Osteoblast (primary cell): ENCODE measurements at regions not wholly inside any gene's neighbourhood (a gene's known extent, or its start where the extent isn't known, plus 50 kb on each side); places are given as distances from the start of the nearest gene placed in this dataset.

Experiments used
- DNase-seq: peaks from one replicate; pipeline ENCODE4 v3.0.0; 2011; ENCODE audit warnings: low spot score, mixed read lengths; ENCODE audit not compliant: insufficient read length; ENCODE audit errors: missing footprints
- H2AFZ ChIP-seq: 2 replicates; pipeline ENCODE4 v1.6.0; 2011; ENCODE audit warnings: mild to moderate bottlenecking, low read length
- H3K27ac ChIP-seq: 2 replicates; pipeline ENCODE4 v1.5.1; 2011; ENCODE audit warnings: mild to moderate bottlenecking, low read depth, low read length, moderate library complexity
- H3K27me3 ChIP-seq: 2 replicates; pipeline ENCODE4 v1.6.0; 2012; ENCODE audit warnings: mild to moderate bottlenecking, control low read depth, inconsistent platforms, low read length, moderate library complexity; ENCODE audit not compliant: insufficient read depth
- H3K36me3 ChIP-seq: 2 replicates; pipeline ENCODE4 v1.5.1; 2011; ENCODE audit warnings: mild to moderate bottlenecking, low read length, control low read depth, moderate library complexity; ENCODE audit not compliant: insufficient read depth
- H3K4me1 ChIP-seq: 2 replicates; pipeline ENCODE4 v1.5.1; 2011; ENCODE audit warnings: mild to moderate bottlenecking, low read length, control low read depth, moderate library complexity; ENCODE audit not compliant: insufficient read depth
- H3K4me2 ChIP-seq: 2 replicates; pipeline ENCODE4 v1.6.0; 2011; ENCODE audit warnings: mild to moderate bottlenecking, low read length; ENCODE audit not compliant: insufficient read depth
- H3K4me3 ChIP-seq: fragments of 200-600 bp; sonication (generic); 3 replicates; pipeline ENCODE4 v1.5.1; 2012; ENCODE audit warnings: mild to moderate bottlenecking, low read length, inconsistent platforms; ENCODE audit not compliant: insufficient read depth
- H3K79me2 ChIP-seq: 2 replicates; pipeline ENCODE4 v1.6.0; 2012; ENCODE audit warnings: mild to moderate bottlenecking, low read length, control low read depth, inconsistent platforms; ENCODE audit not compliant: insufficient read depth
- H3K9me3 ChIP-seq: 2 replicates; pipeline ENCODE4 v1.5.1; 2011; ENCODE audit warnings: low read depth, low read length, control low read depth
- H4K20me1 ChIP-seq: 2 replicates; pipeline ENCODE4 v1.6.0; 2012; ENCODE audit warnings: mild to moderate bottlenecking, low read length, control low read depth; ENCODE audit not compliant: insufficient read depth
- CTCF ChIP-seq: IDR thresholded peaks from 2 replicates; pipeline ENCODE4 v1.5.1; 2011; ENCODE audit warnings: mild to moderate bottlenecking, low read depth, low read length, moderate library complexity; ENCODE audit errors: extremely low read depth

- Histone ChIP-seq H2AFZ (no peak overlapping the region), H3K79me2 (peaks cover 92% of the 10 kb centered on the region), H3K36me3 (peaks cover 16% of the 10 kb centered on the region), H3K4me1 (peaks cover 65% of the 10 kb centered on the region), H3K4me3 (no peak overlapping the region), H3K4me2 (peak overlapping the region; percentile 77), H3K9me3 (no peaks in the 10 kb centered on the region), H3K27ac (peak overlapping the region; percentile 52), H4K20me1 (peaks cover under 1% of the 10 kb centered on the region), H3K27me3 (no peaks in the 10 kb centered on the region)
- DNase-seq = no peak
- no peak for TF ChIP-seq CTCF
Observed at GRCh38 chr14:71592361-71592760, 339.9 kb upstream of the RGS6 start.

DNA sequence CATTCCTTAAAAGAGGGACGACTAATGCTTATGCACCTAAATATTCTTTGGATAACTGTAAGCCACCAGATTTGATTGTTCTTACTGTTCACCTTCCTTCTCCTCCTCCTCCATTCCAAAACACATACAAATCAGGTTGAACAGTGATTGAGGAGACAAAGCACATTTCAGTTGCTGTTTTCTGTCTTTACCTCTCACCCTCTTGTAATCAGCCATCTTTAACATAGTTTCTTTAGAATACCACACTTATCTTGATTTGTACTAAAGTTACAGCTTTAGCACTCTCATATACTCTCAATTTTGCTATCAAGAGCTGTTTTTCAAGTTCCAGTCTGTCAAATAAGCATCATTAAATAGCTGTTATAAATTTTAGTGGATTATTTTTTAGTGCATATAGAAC, 338.3 kb upstream of the RGS6 start:
- H3K79me2 ChIP-seq = peaks cover 92% of the 10 kb centered on the region
- H2AFZ ChIP-seq = no peak overlapping the region
- H3K27ac ChIP-seq = peak overlapping the region; percentile 34
- peak overlapping the region; percentile 56 for H3K4me2 ChIP-seq
- H3K36me3 ChIP-seq = peaks cover 33% of the 10 kb centered on the region
- peaks cover 49% of the 10 kb centered on the region for H3K4me1 ChIP-seq
- H3K9me3 ChIP-seq = no peaks in the 10 kb centered on the region
- no peak for DNase-seq
- peaks cover 3% of the 10 kb centered on the region for H4K20me1 ChIP-seq
- no peak overlapping the region for H3K4me3 ChIP-seq
- TF ChIP-seq CTCF = no peak
- no peaks in the 10 kb centered on the region for H3K27me3 ChIP-seq

DNA sequence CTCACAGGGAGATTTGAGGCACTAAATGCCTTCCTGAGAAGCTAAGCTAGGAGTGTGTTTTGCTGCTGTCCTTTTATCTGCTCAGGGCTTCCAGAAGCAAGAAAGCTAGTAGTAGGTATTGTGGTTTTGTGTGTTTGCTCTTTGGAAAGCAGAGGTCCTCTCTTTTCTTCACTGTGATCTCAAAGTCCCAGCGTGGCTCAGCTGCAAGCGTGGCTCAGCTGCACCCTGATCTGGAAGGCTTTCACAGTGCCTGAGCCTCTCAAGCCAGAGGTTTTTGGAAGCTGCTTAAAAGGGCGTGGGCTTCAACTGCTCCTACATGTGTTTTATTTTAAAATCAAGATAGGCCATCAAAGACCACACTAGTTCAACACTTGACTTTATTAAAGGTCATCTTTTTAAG, 337.4 kb upstream of the RGS6 start:
- DNase-seq = no peak
- peak overlapping the region; percentile 34 for H3K27ac ChIP-seq
- peaks cover 47% of the 10 kb centered on the region for H3K4me1 ChIP-seq
- H2AFZ ChIP-seq = no peak overlapping the region
- H4K20me1 ChIP-seq = peaks cover 3% of the 10 kb centered on the region
- H3K9me3 ChIP-seq = no peaks in the 10 kb centered on the region
- H3K27me3 ChIP-seq = no peaks in the 10 kb centered on the region
- H3K4me2 ChIP-seq = peak overlapping the region; percentile 56
- H3K79me2 ChIP-seq = peaks cover 92% of the 10 kb centered on the region
- no peak for TF ChIP-seq CTCF
- H3K36me3 ChIP-seq = peaks cover 40% of the 10 kb centered on the region
- H3K4me3 ChIP-seq = no peak overlapping the region

DNA sequence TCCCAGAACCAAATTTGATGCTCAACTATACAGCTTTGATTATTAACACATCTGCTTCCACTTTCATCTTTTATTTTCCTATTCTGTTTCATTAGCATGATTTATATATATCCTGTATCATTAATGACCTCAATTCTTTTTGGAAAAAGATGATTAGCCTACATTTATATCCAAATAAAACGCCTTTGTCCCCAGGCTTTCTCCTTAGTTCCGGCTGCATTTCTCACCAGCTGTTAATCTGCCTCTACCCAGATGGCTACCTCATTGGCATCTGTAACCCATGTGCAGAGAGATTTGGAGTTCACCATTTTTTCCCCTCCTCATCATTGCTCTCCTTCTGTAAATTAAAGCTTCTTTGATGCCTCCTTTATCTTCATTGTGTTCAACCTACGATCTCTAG, 336.8 kb upstream of the RGS6 start:
- DNase-seq = no peak
- Histone ChIP-seq H4K20me1 (peaks cover 3% of the 10 kb centered on the region), H2AFZ (no peak overlapping the region), H3K4me3 (no peak overlapping the region), H3K27me3 (no peaks in the 10 kb centered on the region), H3K36me3 (peaks cover 45% of the 10 kb centered on the region), H3K27ac (no peak overlapping the region), H3K9me3 (no peaks in the 10 kb centered on the region), H3K79me2 (peaks cover 93% of the 10 kb centered on the region), H3K4me1 (peaks cover 43% of the 10 kb centered on the region), H3K4me2 (no peak overlapping the region)
- no peak for TF ChIP-seq CTCF
